ENCODE measurements at regions not wholly inside any gene's neighbourhood (a gene's known extent, or its start where the extent isn't known, plus 50 kb on each side); places are given as distances from the start of the nearest gene placed in this dataset.
"Not testable (repeated sequence)": the region's sequence is repeated elsewhere in the genome, so short reads cannot be mapped to it uniquely, and the experiment has no call there.

DNA sequence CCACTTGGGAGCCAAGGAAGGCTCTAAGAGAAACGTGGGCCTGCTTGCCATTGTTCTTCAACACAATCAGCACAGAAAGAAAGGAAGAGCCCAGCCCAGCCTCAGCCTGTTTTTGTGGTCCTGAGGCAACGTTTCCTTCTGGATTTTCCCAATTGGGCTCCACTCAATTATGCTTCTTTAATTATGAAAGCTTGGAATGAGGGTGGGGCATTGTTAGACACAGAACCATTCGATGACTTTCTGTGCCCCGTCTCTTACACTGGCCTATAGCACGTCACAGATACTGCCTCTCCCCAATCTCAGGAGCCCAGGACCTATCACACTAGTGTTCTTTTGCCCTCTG, 207.4 kb downstream of the ZFP36L2 start:
- DNase-seq (ENCODE audit: low read depth in 3 of 3) = no peak

DNA sequence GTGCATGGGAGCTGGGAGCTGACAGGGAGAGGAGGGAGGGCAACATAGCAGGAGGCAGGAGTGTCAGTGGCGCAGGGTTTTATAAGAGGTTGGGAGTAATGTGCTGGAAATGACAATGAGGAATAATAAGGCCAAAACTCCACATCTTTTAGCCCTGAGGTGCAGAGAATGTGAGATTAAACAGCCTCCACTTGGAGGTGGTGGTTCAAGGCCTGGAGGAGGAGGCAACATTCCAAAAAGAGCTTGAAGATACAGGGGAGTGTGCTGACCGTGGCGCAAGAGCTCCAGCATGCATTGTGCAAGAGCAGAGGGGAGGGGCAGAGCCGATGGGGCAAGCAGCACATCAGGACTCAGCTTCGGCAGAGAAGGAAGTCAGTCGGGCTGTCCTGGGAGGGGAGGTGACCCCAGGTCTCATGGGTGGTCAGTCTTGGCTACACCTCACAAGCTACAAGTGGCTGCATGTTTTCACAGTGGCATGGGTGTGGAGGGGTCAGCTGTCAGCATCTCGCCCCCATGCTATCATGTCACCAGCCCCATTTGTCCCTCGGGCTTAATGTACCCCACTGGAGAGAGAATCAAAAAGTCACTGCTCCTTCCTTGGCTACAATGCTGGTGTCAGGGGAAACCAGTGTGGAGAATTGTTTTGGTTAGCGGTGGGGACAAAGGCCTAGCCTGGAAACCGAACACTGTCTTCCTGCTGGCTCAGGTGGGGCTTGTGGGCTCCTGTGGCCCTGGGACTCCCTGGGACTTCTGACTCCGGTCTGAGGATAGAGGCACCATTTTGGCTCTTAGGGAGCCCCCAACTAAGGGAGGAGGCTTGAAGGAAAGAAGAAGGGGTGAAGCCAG, 208.0 kb downstream of the ZFP36L2 start:
- DNase-seq (ENCODE audit: low read depth in 3 of 3) = no peak

DNA sequence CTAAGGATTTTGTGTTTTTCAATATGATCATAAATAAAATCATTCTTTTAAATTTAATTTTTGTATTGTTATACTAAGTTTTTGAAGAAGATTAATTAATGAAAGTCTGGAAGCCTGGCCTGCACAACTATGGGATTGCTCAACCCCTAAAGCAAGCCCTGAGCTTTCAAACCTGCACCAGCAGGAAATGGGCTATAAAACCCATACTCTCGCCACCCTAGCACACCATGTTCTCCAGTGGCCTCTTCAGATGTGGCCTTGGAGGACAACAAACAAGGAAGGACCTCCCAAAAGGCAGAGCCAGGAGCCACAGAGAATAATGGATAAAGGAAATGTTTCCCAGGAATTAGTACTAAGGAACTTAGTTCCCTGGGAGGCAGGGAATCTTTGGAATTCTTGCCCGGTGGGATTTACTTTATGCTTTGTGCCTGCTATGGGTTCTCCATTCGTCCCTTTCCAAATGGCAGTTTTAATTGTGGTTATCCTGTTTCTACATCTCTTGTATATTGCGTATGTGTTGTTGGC, 212.5 kb downstream of the ZFP36L2 start:
- no peak for DNase-seq (ENCODE audit: low read depth in 3 of 3)

DNA sequence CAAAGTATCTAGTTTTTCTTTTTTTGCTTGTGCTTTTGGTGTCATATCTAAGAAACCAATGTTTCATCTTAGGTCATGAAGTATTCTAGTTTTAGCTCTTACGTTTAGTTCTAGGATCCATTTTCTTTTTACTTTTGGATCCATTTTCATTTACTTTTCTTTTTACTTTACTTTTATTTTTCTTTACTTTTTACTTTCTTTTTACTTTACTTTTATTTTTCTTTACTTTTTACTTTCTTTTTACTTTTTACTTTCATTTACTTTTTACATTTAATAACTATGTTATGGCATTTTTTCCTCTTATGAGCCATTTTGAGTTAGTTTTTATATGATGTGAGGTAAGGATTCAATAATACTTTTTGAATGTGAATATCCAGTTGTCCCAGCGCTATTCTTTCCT, 213.4 kb downstream of the ZFP36L2 start:
- no peak for DNase-seq (ENCODE audit: low read depth in 3 of 3)

DNA sequence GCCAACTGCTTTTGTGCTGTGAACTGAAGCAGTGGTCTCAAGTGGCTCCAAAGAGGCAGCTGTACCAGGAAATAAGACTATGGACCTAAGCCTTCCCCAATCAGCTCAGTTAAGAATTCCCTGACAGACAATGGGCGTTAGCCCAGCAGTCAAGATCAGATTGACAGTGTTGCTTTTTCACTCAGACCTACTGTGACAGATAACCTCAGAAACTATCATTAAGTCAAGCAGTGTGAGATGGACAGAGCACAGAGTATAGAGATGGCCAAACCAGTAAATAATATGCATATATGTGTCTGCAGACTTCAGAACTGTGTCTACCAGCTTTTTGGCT, 215.3 kb downstream of the ZFP36L2 start:
- no peak for DNase-seq (ENCODE audit: low read depth in 3 of 3)

DNA sequence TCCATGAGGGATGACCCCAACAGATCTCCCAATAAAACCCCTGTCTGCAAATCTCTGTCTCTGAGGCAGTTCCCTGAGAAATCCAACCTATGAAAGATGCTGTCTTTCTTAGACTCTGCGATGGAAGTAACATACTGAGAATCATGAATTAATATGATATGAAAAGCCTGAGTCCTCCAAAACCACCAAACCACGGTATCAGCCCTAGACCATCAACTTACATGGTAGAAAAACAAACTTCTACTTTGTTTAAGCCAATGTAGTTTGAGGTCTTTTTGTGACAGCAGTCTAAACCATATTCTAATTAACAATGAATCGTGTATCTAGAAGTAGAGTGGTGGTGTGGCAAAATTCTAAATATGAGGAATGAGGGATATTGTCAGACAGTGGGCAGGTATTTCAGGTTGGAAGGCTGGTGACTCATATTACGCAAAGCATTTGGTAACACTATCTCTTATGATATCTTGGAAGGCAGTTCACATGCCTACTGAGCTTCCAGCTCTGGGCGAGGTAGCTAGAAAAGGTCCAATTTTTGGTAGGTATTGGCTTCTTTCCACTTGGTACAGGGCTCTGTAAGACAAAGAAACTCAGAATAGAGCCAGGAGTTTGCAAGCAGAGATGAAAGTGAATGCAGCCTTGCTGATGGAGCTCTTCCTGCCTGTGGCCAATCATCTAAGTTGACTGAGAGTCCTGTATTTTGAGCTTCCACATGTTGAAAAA, 215.8 kb downstream of the ZFP36L2 start:
- DNase-seq (ENCODE audit: low read depth in 3 of 3) = no peak

DNA sequence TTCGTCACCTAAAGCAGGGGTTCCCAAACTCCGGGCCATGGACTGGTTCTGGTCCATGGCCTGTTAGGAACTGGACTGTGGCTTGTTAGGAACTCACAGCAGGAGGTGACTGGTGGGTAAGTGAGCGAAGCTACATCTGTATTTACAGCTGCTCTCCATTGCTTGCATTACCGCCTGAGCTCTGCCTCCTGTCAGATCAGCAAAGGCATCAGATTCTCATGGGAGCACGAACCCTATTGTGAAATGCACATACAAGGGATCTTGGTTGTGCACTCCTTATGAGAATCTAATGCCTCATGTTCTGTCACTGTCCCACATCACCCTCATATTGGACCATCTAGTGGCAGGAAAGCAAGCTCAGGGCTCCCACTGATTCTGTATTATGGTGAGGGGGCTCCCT, 217.0 kb downstream of the ZFP36L2 start:
- DNase-seq (ENCODE audit: low read depth in 3 of 3) = no peak

DNA sequence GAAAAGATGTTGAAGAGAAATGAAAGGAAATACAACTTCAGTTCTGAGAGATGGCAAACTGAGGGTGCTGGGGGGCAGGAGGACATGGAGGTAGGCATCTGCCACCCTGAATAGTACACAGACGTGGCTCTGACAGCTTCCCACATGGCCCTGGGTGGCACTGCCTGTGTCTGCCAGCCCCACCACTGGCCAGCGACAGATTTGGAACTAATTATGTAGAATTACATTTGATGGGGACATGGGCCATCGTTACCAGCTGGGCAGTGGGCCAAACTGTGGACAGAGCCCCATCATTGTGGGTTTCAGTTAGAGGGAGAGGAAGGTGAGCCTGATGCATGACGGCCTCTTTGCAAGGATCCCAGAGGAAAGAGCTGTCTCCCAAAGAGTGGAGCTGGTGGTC, 216.0 kb upstream of the HAAO start:
- no peak for DNase-seq (ENCODE audit: low read depth in 3 of 3)

DNA sequence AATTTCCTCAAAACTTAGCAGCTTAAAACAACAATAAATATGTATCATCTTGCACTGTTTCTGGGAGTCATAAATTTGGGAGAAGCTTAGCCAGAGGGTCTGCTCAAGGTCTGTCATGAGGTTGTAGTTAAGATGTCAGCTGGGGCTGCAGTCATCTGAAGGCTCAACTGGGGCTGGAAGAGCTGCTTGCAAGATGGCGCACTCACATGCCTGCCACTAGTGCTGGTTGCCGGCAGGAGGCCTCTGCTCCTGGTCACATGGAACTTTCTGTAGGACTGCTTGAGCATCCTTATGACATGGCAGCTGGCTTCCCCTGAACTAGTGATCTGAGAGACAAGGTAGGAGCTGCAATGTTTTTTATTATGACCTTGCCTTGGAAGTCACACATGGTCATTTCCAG, 215.5 kb upstream of the HAAO start:
- DNase-seq (ENCODE audit: low read depth in 3 of 3) = no peak

DNA sequence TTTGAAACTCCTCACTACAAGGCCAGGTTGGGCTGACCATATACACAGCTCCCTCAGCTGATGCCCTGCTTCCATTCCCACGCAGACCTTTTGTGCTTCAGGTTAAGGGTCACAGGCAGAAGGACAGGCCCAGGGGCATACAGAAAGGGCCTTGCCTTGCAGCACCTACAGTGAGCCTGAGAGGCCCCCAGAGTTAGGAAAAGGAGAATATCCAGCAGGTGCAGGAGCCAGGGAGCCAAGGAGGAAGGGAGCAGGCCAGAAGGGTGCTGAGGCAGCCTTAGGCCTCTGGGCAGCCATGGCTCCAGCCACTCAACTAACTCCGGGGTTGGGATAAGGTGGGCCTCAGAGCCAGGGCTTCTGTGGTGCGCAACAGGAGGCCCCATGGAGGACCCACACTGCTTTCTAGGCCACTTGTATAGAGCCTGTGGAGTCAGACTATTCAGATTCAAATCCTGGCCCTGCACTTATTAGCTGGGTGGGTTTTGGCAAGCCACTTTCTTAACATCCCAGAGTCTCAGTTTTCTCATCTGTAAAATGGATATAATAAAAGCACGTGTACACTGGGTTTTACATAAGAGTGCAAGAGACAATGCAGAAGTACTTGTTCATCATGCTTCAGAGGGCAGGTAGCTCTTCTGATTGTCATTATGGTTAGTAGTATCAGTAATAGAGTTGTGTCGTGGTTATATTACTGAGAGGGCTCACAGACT, 214.6 kb upstream of the HAAO start:
- DNase-seq (ENCODE audit: low read depth in 3 of 3) = no peak

DNA sequence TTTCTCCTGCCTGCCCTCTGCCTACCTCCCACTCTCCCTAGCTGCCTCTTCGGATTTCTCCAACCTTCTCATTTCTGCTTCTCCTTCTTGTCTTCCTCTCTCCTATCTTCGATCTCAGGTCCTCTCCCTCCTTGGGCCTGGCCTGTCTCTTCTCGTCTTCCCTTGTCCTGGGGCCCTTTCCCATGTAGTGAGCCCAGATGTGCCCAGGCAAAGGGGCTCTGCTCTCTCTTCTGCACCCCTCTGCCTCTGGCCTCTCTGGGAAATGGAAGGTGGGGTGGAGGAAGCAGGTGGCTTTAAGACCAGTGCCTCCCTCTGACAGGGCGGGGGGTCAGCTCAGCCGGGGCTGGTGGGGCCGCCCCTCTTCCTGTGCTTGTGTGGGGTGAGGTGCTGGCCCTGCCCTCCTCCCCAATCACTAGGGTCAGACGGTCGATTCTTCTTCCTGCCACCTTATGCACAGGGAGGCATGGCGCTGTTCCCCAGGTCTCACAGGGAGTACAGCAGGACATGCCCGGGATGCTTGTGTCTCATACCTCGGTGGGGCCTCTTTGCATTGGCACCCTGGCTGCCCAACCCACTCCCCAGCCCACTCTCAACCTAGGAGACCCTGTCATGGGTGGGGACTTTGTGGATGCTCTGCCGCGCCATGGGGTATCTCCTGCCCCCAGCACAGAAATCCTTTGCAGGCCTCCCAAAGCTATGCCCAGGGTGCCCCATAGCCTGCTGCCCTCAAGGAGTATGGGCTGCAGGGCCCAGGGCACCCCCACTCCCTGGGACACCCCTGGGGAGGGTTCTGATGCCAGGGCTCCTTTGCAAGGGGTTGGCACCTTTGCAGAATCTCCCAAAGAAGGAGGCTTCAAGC, 213.8 kb upstream of the HAAO start:
- no peak for DNase-seq (ENCODE audit: low read depth in 3 of 3)

DNA sequence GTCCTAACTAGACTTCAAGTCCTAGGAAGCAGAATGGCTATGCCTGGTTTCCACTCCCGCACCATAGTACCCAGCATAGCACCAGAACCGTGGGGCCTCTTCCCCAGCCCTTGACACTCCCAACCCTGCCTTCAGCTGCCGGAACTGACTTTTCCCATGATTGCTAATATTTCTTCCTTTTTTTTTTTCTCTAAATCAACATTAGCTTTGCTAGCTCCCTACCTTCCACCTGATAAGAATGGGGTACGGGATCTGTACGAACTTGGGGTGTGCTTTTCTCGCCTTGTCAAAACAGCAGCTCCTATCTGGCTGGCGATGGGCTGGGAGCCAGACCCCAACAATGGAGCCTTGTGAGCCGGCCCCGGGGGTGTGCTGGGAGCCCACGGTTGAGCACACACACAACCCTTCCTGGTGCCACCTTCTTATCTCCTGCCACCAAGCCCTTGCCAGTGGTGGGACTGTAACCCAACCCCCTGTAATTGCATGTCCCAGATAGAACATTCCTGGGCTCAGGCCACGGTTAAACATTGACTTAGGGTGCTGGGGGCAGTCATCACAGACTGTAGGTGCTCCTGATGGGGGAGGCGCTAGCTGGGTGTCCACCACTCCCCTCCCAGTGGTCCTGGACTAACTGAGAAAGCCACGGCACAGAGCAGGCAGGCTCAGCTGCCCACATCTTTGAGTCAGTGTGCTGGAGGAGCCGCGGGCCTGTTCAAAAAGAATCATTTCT, 213.0 kb upstream of the HAAO start:
- no peak for DNase-seq (ENCODE audit: low read depth in 3 of 3)

DNA sequence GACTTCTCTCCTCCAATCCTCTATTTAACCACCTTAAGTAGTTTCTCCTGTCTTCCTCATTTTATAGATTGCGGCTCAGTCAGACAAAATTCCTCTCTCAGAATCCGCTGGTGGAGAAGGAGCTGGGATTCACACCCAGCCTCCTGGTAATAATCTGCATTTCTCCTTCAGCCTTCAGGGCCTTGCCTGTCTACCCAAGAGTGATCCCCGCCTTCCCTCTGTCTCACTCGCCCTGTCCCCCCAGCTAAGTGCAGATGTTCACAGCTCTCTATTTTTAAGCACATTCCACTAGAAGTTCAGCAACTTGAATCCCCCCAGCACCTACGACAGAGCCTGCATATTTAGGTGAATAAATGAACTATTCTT, 212.5 kb upstream of the HAAO start:
- no peak for DNase-seq (ENCODE audit: low read depth in 3 of 3)

DNA sequence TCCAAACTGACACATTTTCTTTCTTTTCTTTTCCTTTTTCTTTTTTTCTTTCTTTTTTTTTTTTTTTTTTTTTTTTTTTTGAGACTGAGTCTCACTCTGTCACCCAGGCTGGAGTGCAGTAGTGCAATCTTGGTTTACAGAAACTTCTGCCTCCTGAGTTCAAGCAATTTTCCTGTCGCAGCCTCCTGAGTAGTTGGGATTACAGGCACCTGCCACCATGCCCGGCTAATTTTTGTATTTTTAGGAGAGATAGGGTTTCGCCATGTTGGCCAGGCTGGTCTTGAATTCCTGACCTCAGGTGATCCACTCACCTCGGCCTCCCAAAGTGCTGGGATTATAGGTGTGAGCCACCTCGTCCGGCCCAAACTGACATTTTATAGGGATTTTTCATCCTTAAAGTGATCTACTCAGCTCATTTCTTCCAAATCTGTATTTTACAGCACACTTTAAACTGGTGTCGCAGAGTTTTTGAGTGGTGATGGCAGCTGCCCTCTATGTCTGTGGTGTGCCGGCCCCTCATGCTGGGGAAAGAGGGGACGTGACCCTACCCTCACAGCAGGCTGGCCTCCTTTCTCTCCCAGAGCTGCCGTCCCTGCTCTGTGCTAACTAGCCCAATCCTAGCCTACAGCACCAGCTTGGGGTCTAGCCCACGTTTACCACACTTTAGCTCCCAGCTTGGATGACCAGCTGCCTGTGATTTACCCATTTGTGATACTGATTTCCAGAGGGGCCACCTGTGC, 211.9 kb upstream of the HAAO start:
- DNase-seq (ENCODE audit: low read depth in 3 of 3) = not testable (repeated sequence)

DNA sequence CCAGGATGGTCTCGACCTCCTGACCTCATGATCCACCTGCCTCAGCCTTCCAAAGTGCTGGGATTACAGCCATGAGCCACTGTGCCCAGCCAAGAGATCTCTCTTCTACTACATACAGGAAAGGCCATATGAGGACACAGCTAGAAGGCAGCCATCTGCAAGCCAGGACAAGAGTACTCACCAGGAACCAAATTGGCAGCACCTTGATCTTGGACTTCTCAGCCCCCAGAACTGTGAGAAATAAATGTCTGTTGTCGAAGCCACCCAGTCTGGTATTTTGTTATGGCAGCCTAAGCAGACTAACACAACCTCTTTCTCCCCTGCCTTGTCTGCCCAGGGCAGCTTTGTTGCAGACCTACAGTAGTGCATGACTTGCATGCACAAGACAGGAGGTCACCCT, 211.3 kb upstream of the HAAO start:
- no peak for DNase-seq (ENCODE audit: low read depth in 3 of 3)

DNA sequence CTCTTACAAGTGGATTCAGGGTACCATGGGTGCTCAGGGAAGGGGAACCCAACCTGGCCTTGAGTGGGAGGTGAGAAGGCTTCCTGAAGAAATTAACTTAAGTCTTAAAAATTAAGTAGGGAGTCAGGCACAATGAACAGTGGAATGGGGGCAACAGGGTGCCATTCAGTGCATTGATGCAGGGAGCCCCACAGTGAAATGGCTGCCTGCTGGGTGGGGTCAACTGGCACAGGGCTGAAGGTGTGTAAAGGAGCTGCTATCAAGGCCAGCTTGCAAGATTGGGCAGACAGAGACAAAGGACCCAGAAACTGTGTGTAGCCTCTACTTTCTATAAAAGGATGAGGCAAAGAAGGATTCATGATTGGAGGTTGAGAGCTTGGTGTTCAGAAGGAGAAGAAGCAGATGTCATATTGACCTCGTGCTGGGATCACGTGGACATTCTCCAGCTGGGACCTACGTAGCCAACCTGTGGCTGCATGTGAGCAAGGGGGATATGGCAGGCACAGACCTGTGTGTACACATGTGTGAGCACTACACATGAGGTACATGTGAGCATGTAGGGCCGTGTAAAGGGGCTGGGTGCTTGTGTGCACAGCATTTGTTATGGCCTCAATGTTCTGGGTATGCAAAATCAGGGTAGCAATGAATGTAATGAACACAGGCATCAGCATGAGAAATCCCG, 209.5 kb upstream of the HAAO start:
- no peak for DNase-seq (ENCODE audit: low read depth in 3 of 3)

DNA sequence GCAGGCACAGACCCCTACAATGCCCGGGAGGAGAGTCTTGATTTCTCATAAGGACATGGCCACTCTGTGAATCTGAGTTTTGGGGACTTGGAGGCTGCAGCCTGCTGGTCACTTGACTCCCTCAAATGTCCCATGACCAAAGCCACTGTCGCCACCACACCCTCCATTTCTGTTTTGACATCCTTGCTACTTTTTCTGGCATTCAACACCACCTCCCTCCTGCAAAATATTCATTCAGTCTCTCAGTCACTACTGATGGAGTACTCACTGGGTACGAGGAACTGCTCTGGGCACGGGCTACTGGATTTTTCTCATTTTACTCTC, 208.6 kb upstream of the HAAO start:
- no peak for DNase-seq (ENCODE audit: low read depth in 3 of 3)

DNA sequence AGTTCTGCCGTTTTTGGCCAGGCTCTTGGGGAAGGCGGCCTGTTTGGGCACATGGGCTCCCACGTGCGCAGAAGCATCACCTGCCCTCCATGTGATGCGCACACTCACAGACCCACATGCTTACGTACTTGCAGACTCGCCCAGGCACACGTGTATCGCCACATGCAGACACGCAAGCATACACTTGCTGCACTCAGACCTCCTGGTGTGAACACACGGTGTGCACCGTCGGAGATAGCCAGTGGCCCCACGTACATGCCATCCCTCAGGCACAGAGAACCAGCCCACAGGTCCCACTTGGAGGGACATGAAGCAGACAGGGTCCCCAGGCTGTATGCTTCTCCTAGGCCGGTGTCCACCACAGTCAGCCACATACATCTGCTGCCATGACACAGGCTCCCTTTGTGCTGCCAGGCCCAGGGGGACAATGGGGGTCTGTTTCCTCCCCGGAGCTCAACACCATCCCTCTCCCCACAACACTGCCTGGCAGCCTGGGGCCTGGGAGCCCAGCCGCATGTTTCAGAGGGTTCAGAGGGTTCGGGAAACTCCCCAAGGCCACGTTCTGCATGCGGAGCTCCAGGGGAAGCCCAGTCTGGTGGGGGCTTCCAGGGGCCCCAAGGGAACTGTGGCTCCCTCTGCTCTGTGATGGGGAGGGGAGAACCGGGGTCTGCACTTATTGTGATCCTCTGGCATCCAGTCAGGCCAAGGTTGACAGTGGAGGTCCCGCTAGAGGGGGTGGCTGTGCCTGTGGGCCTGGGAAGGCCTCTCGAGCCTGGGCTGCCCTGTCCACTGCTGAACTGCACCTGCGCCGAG, 208.1 kb upstream of the HAAO start:
- no peak for DNase-seq (ENCODE audit: low read depth in 3 of 3)

DNA sequence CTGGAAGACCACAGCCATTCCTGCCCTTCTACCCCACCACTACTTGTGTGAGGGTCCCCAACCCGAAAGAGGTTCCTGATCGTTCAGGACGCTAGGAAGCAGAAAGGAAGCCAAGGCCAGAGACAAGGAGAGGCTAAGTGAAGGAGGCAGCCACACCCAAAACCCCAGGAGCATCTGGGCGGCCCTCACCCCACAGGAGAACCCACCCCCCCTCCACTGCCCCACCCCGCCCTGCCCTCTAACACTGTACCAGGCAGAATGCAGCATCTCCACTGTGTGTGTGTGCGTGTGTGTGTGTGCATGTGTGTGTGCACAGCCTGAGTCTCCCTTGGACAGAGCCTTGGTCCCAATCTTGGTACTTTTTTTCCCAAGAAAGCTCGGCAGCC, 207.5 kb upstream of the HAAO start:
- DNase-seq (ENCODE audit: low read depth in 3 of 3) = no peak
